HepG2 (cell line): ENCODE measurements at regions not wholly inside any gene's neighbourhood (a gene's known extent, or its start where the extent isn't known, plus 50 kb on each side); places are given as distances from the start of the nearest gene placed in this dataset.

Experiments used
- ATF4 ChIP-seq, 2 experiments: fragments of 450-650 bp in 1 of 2; sonication (generic) in 1 of 2; formaldehyde crosslinking; IDR thresholded peaks; 2 replicates each; pipeline versions ENCODE4 v1.5.0 to v1.8.0; 2020 to 2022; ENCODE audit warnings: mild to moderate bottlenecking in 1 of 2, missing genetic modification reagents in 1 of 2
- CEBPB ChIP-seq: IDR thresholded peaks from 2 replicates; pipeline ENCODE4 v1.6.1; 2011; ENCODE audit warnings: low read depth, low read length, improper control_type of control experiment, borderline replicate concordance
- ESRRA ChIP-seq: sonication (generic); formaldehyde crosslinking; IDR thresholded peaks from 2 replicates; pipeline ENCODE4 v1.5.1; 2020; ENCODE audit warnings: mild to moderate bottlenecking, low read depth, missing genetic modification reagents
- FOXC1 ChIP-seq: sonication (generic); formaldehyde crosslinking; IDR thresholded peaks from 2 replicates; pipeline ENCODE4 v1.8.0; 2022; ENCODE audit warnings: mild to moderate bottlenecking, missing genetic modification reagents, borderline replicate concordance
- HHEX ChIP-seq: IDR thresholded peaks from 2 replicates; pipeline ENCODE4 v1.6.1; 2016; ENCODE audit warnings: control low read depth
- HMG20B ChIP-seq: conservative IDR thresholded peaks from 2 replicates; pipeline ENCODE4 v1.6.1; 2016; ENCODE audit warnings: missing genetic modification reagents, missing compliant biosample characterization
- KMT2B ChIP-seq: IDR thresholded peaks from 2 replicates; pipeline ENCODE4 v1.6.1; 2016; ENCODE audit warnings: missing genetic modification reagents, missing compliant biosample characterization
- NCOR1 ChIP-seq: fragments of 200-600 bp; sonication (generic); IDR thresholded peaks from 2 replicates; pipeline ENCODE4 v1.7.0; 2017; ENCODE audit warnings: antibody characterized with exemption, low read length, borderline replicate concordance
- NR1H2 ChIP-seq: sonication (generic); formaldehyde crosslinking; IDR thresholded peaks from 2 replicates; pipeline ENCODE4 v1.8.1; 2022; ENCODE audit warnings: low read depth, missing genetic modification reagents, borderline replicate concordance
- NR2F2 ChIP-seq: IDR thresholded peaks from 2 replicates; pipeline ENCODE4 v1.6.1; 2012; ENCODE audit warnings: low read depth, inconsistent platforms, borderline replicate concordance
- NR2F6 ChIP-seq, 2 experiments: IDR thresholded peaks; 2 replicates each; pipeline ENCODE4 v1.6.1; 2016; ENCODE audit warnings: antibody characterized with exemption in 1 of 2, mild to moderate bottlenecking in 1 of 2
- ONECUT2 ChIP-seq: sonication (generic); formaldehyde crosslinking; IDR thresholded peaks from 2 replicates; pipeline ENCODE4 v1.4.0; 2020; ENCODE audit warnings: missing genetic modification reagents
- PAXIP1 ChIP-seq: sonication (generic); formaldehyde crosslinking; conservative IDR thresholded peaks from 2 replicates; pipeline ENCODE4 v1.4.0; 2020; ENCODE audit warnings: mild to moderate bottlenecking, missing genetic modification reagents, moderate library complexity
- SMAD9 ChIP-seq: sonication (generic); formaldehyde crosslinking; IDR thresholded peaks from 2 replicates; pipeline ENCODE4 v1.5.1; 2020; ENCODE audit warnings: mild to moderate bottlenecking, missing genetic modification reagents
- SOX6 ChIP-seq, 2 experiments: fragments of 450-650 bp in 1 of 2; sonication (generic) in 1 of 2; formaldehyde crosslinking in 1 of 2; IDR thresholded peaks; 2 replicates each; pipeline versions ENCODE4 v1.4.0 to v1.6.1; 2017 to 2020; ENCODE audit warnings: antibody characterized with exemption in 1 of 2, mild to moderate bottlenecking in 1 of 2, missing genetic modification reagents in 1 of 2
- ZBTB20 ChIP-seq: sonication (generic); formaldehyde crosslinking; IDR thresholded peaks from 2 replicates; pipeline ENCODE4 v1.8.1; 2023; ENCODE audit warnings: missing genetic modification reagents, low read depth, mild to moderate bottlenecking, borderline replicate concordance
- ZMYM2 ChIP-seq: sonication (generic); formaldehyde crosslinking; IDR thresholded peaks from 2 replicates; pipeline ENCODE4 v1.8.0; 2022; ENCODE audit warnings: mild to moderate bottlenecking, missing genetic modification reagents
- ZNF382 ChIP-seq: sonication (generic); formaldehyde crosslinking; IDR thresholded peaks from 2 replicates; pipeline ENCODE4 v1.5.0; 2020; ENCODE audit warnings: missing genetic modification reagents, mild to moderate bottlenecking, borderline replicate concordance
- ZNF746 ChIP-seq: sonication (generic); formaldehyde crosslinking; IDR thresholded peaks from 2 replicates; pipeline ENCODE4 v1.8.0; 2022; ENCODE audit warnings: mild to moderate bottlenecking, missing genetic modification reagents
- ZNF770 ChIP-seq: sonication (generic); formaldehyde crosslinking; IDR thresholded peaks from 2 replicates; pipeline ENCODE4 v1.5.0; 2020; ENCODE audit warnings: mild to moderate bottlenecking, missing genetic modification reagents
- ZNF772 ChIP-seq: sonication (generic); formaldehyde crosslinking; IDR thresholded peaks from 2 replicates; pipeline ENCODE4 v1.5.0; 2020; ENCODE audit warnings: mild to moderate bottlenecking, missing genetic modification reagents
- ZSCAN21 ChIP-seq: sonication (generic); formaldehyde crosslinking; IDR thresholded peaks from 2 replicates; pipeline ENCODE4 v1.8.0; 2022; ENCODE audit warnings: mild to moderate bottlenecking, missing genetic modification reagents, moderate library complexity, borderline replicate concordance
- ZSCAN31 ChIP-seq: sonication (generic); formaldehyde crosslinking; IDR thresholded peaks from 2 replicates; pipeline ENCODE4 v1.5.0; 2020; ENCODE audit warnings: low read depth, mild to moderate bottlenecking, missing genetic modification reagents

- TF ChIP-seq SOX6 (IDR thresholded peaks at IDR 0.05), result no peak
- peak; percentile 87 for TF ChIP-seq SOX6 (CRISPR knock-in tag; IDR thresholded peaks at IDR 0.05)
- TF ChIP-seq ZNF746 (CRISPR knock-in tag), result peak; percentile 10; the same call in 1 of the 2 replicates
- TF ChIP-seq ZSCAN31, result peak; percentile 57; the same call in 1 of the 2 replicates
- TF ChIP-seq ATF4 (CRISPR knock-in tag; IDR thresholded peaks at IDR 0.05), result peak in 1 of 2 experiments; percentile 70; a peak in 2 of 4 replicates
- TF ChIP-seq ZNF382, result no peak
- no peak for TF ChIP-seq NCOR1
- TF ChIP-seq ONECUT2 (CRISPR knock-in tag), result peak; percentile 95
- TF ChIP-seq NR2F6 (IDR thresholded peaks at IDR 0.05), result peak; percentile 63; the same call in 1 of the 2 replicates
- TF ChIP-seq NR2F6 (CRISPR knock-in tag; IDR thresholded peaks at IDR 0.05), result peak; percentile 46
- peak; percentile 60; the same call in 1 of the 2 replicates for TF ChIP-seq HHEX (CRISPR knock-in tag)
- TF ChIP-seq ZBTB20, result no peak
- peak; percentile 77; the same call in 1 of the 2 replicates for TF ChIP-seq NR2F2
- no peak for TF ChIP-seq KMT2B (CRISPR knock-in tag)
- TF ChIP-seq ZMYM2 (CRISPR knock-in tag), result 0 out of 2 replicates have a peak, but pooled peaks have one; percentile 43
- peak; percentile 63; the same call in 1 of the 2 replicates for TF ChIP-seq ZNF772
- TF ChIP-seq ZSCAN21 (CRISPR knock-in tag), result no peak
- peak; percentile 69; the same call in 1 of the 2 replicates for TF ChIP-seq ESRRA (CRISPR knock-in tag)
- TF ChIP-seq HMG20B (CRISPR knock-in tag), result peak; percentile 82
- no peak for TF ChIP-seq FOXC1
- TF ChIP-seq ZNF770 (CRISPR knock-in tag), result peak; percentile 99
- no peak for TF ChIP-seq NR1H2
- TF ChIP-seq CEBPB, result peak; percentile 39; the same call in 1 of the 2 replicates
- no peak for TF ChIP-seq SMAD9 (CRISPR knock-in tag)
- TF ChIP-seq PAXIP1 (CRISPR knock-in tag), result peak; percentile 52
Observed at GRCh38 chr16:10262377-10263132, 80.3 kb upstream of the GRIN2A start (continued).
